ENCODE measurements at regions not wholly inside any gene's neighbourhood (a gene's known extent, or its start where the extent isn't known, plus 50 kb on each side); places are given as distances from the start of the nearest gene placed in this dataset.

GRCh38 chr4:152235718-152236117, 300.2 kb downstream of the FBXW7 start:
- TF ChIP-seq CTCF (IDR thresholded peaks at IDR 0.05 in 2 of 3, conservative IDR thresholded peaks at IDR 0.05 in 1 of 3; ENCODE audit: control insufficient read depth in 2 of 3, extremely low read depth in 1 of 3, insufficient read depth in 1 of 3, low read depth in 3 of 3, low read length in 3 of 3) (no peak), FOXM1 (IDR thresholded peaks at IDR 0.05; ENCODE audit: low read depth, low read length) (no peak), PKNOX1 (IDR thresholded peaks at IDR 0.05) (no peak), ZBTB33 (IDR thresholded peaks at IDR 0.05) (no peak), POLR2A (IDR thresholded peaks at IDR 0.05; ENCODE audit: low read depth, low read length) (no peak)

Measured in GM12878 (cell line).